MV-4-11 (cell line): ENCODE measurements at regions not wholly inside any gene's neighbourhood (a gene's known extent, or its start where the extent isn't known, plus 50 kb on each side); places are given as distances from the start of the nearest gene placed in this dataset.
"Not testable (repeated sequence)": the region's sequence is repeated elsewhere in the genome, so short reads cannot be mapped to it uniquely, and the experiment has no call there.

Experiments
- DNase-seq: peaks from one replicate; lab custom pipeline; 2025; lab: John Stamatoyannopoulos, UW

GRCh38 chr1:60890664-60891063 lies 191.7 kb upstream of the NFIA start:
- DNase-seq, result peak; percentile 40

DNA sequence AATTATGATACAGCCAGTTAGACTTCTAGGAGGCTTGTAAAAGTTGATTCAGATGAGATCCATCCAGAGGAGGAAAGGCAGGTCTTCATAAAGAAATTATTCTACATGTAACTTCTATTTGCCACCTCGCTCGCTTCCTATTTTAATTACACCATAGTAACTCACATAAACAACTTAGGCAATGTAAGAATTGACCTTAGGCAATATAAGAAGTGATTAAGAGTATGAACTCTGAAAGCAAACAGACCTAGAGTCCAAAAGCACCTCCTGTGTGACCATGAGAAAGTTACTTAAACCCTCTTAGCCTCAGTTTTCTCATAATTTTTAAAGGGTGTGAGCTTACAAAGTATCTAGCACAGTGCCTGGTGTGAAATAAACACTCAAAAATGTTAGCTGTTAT lies 192.7 kb upstream of the NFIA start:
- DNase-seq, result no peak

DNA sequence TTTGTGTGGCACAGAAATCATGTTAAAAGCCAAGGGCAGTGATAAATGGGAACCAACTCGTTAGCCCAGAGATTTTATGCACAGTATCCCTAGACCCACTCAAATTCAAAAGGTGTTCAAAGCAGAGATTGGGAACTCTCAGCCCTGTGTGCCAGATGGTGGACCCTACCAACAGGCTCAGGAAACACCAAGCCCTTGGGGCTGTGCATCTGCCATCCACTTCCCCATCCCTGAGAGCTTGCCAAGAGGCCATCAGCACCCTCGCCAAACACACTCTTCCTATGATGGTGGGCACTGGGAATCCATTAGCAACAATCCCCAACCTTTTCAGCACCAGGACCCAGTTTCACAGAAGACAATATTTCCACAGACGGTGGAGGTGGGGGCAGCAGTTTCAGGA lies 194.2 kb upstream of the NFIA start:
- no peak for DNase-seq

- DNase-seq, result no peak
Measured at GRCh38 chr1:60886793-60887331, 195.5 kb upstream of the NFIA start.

- DNase-seq, result no peak
Measured at GRCh38 chr1:60886090-60886489, 196.3 kb upstream of the NFIA start.

DNA sequence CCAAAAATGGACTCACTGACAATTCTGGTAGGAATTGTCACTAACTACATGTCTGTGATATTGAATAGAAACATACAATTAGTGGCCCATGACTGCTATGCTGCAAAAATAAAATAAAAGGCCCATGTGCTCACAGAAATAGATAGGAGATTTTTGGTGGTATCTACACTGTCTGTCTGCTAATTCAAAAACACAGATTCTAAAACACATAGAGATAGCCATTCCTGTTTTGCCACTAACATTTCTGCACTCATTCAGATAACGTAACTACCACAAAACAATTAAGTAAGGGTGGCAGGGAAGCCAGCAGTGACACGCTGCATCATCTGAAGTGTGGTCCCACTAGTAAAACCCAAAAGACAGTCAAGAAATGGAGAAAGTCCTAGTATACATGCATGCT lies 202.2 kb upstream of the NFIA start:
- DNase-seq, result no peak

GRCh38 chr1:60878323-60878722 lies 204.0 kb upstream of the NFIA start:
- DNase-seq, result no peak

GRCh38 chr1:60877376-60877775 lies 205.0 kb upstream of the NFIA start:
- no peak for DNase-seq

GRCh38 chr1:60876952-60877351 lies 205.4 kb upstream of the NFIA start:
- DNase-seq, result no peak

DNA sequence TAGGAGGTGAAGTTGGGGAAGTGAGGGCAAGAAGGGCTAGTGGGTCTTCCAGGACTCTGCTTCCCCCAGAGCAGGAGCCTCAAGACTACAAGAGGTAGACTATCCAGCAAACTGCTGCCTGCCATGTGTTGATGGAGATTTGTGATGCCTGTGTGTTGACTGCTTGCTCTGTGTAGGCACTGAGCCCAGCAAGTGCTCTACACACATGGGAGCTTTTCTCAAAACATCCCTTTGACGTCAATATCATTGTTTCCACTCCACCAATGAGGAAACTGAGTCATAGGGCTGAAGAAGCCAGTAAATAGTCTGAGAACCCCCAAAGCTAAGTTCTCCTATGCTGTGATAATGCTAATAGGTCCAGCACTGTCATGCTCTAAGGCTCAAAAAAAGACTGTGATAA lies 207.2 kb upstream of the NFIA start:
- no peak for DNase-seq

GRCh38 chr1:60874718-60875117 lies 207.6 kb upstream of the NFIA start:
- DNase-seq, result no peak

DNA sequence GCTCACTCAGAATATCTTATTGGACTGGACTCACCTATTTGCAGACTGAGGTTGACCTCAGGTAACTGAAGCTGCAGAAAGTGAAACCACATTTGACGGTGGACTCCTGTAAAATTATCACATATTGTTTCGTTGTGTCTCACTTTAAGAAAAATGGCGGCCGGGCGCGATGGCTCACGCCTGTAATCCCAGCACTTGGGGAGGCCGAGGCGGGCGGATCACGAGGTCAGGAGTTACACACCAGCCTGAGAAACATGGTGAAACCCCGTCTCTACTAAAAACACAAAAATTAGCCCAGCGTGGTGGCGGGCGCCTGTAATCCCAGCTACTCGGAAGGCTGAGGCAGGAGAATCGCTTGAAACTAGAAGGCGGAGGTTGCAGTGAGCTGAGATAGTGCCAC lies 209.0 kb upstream of the NFIA start:
- DNase-seq, result not testable (repeated sequence)

GRCh38 chr1:60872426-60873054 lies 209.8 kb upstream of the NFIA start:
- DNase-seq, result no peak

GRCh38 chr1:60870269-60870865 lies 212.0 kb upstream of the NFIA start:
- no peak for DNase-seq

- no peak for DNase-seq
Measured at GRCh38 chr1:60868901-60869663, 213.3 kb upstream of the NFIA start.

DNA sequence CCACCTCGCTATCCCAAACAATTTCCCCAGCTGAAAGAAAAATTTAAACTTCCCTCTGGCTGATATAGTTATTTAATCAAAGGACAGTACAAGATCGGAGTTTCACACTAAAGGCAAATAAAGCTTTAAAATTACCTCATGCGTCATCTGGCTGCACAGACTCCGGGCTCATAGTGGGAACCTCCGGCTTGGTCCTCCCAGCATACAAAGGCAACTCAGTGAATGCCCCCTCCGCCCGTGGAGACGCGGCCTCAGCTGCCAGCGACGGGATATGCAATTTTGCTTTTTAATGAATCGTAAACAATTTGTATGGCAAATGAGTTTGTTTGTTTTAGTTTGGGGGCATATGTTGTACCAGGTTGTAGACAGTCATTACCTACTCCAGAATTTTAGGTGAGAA lies 214.6 kb upstream of the NFIA start:
- no peak for DNase-seq

DNA sequence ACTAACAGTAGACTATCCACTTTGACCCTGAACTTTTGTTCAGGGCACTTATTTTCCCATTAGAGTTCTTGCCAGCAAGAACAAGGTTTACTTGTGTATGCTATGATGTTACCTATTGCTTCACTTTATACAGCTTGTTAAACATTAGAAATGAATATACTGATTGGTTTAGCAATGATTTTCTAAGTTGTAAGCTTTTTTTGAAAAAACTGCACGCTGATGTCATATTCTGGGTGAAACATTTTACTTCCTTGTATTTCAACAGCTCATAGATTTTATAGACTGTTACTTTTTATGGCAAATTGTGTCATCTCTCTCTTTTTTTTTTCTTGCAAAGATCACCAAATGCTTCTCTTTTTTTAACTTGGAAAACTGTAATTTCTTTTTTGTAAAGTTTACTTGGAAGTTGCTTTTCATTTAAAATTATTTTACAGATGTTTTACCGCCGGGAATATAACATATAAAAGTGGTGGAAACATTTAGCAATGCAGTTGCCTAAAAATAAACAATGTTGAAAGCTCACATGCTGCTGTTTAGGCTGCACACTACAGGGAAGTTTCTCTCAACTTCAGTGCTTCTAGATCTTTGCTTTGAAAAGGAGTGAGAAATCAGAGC lies 215.3 kb upstream of the NFIA start:
- peak; percentile 56 for DNase-seq

DNA sequence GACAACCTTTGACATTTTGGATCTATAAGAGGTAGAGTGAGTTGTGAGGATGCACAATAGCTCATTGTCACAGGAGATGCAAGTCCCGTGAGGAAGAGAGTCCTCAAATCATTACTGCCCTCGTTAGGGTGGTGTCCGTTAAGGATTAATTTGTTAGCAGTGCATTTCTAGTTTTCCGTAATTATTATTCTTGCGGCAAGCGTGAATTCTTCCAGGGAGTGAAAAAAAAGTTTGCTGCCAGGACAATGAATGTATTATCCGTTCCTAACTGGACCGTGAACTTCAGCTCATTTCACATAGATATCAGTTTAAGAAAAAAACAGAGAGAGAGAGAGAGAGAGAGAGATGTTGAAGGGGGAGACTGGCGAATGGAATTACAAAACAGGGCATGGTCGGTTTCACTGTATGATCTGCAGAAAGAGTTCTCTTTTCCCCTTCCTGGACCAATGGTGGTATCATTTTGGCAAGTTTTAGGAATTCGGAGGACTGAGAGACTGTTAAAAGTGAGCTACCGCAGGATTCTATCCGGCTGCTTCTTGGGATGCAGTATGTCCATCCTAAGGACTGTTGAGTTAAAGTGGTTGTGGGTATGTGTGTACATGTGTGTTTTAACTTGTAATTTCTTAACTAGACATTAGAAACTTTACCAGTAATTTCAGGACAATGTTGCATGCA lies 216.0 kb upstream of the NFIA start:
- no peak for DNase-seq

GRCh38 chr1:60865166-60865565 lies 217.2 kb upstream of the NFIA start:
- no peak for DNase-seq

GRCh38 chr1:60864722-60865121 lies 217.6 kb upstream of the NFIA start:
- DNase-seq, result no peak

DNA sequence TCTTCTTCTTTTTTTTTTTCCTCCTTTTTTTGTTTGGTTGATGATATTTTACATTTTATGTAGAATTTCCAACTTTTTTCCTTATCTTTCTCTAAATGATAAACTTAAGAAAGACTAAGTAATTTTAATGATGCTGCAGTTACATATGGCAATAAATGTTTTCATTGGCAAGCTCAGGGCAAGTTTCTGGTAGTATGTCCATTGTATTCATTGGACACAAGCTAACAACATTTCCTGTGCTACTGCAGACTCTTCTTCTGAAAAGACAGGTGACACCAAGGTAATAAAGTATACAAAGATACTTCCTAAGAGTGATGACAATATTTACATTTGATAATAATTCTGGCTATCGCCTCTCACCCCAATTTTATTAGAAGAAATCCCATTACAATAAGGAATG lies 219.2 kb upstream of the NFIA start:
- DNase-seq, result no peak

GRCh38 chr1:60861961-60862567 lies 220.3 kb upstream of the NFIA start:
- DNase-seq, result no peak
